Stimulated activated CD4-positive, alpha-beta T cell treated with anti-CD3 and anti-CD28 coated beads, Interleukin-2, amount 100 ng/mL, for 48 hours (primary cell): ENCODE measurements at regions not wholly inside any gene's neighbourhood (a gene's known extent, or its start where the extent isn't known, plus 50 kb on each side); places are given as distances from the start of the nearest gene placed in this dataset.
"Not testable (repeated sequence)": the region's sequence is repeated elsewhere in the genome, so short reads cannot be mapped to it uniquely, and the experiment has no call there.

Source experiments
- DNase-seq, 2 donors: peaks; one replicate each; pipeline ENCODE4 v3.0.0-alpha.2; 2020

GRCh38 chr5:62824936-62825335, 246.3 kb downstream of the LRRC70 start:
- no peak for DNase-seq

GRCh38 chr5:62817043-62817442, 238.4 kb downstream of the LRRC70 start:
- DNase-seq: not testable (repeated sequence)

- no peak for DNase-seq
Observed at GRCh38 chr5:62814991-62815390, 236.4 kb downstream of the LRRC70 start.

- DNase-seq: no peak
Observed at GRCh38 chr5:62812621-62813255, 234.1 kb downstream of the LRRC70 start.

- not testable (repeated sequence) for DNase-seq
Observed at GRCh38 chr5:62804819-62805218, 226.2 kb downstream of the LRRC70 start.

GRCh38 chr5:62795926-62796325, 217.3 kb downstream of the LRRC70 start:
- no peak for DNase-seq

GRCh38 chr5:62794456-62794855, 215.8 kb downstream of the LRRC70 start:
- DNase-seq: no peak

GRCh38 chr5:62791059-62791458, 212.4 kb downstream of the LRRC70 start:
- no peak for DNase-seq

GRCh38 chr5:62790348-62790747, 211.7 kb downstream of the LRRC70 start:
- no peak for DNase-seq

- DNase-seq: no peak
Observed at GRCh38 chr5:62786099-62786498, 207.5 kb downstream of the LRRC70 start.

- no peak for DNase-seq
Observed at GRCh38 chr5:62785588-62785987, 207.0 kb downstream of the LRRC70 start.

- no peak for DNase-seq
Observed at GRCh38 chr5:62783374-62784057, 204.9 kb downstream of the LRRC70 start.

GRCh38 chr5:62780888-62781287, 202.3 kb downstream of the LRRC70 start:
- no peak for DNase-seq

- DNase-seq: no peak
Observed at GRCh38 chr5:62780230-62780629, 201.6 kb downstream of the LRRC70 start.

- DNase-seq: no peak
Observed at GRCh38 chr5:62779010-62779422, 200.4 kb downstream of the LRRC70 start.

- DNase-seq: no peak
Observed at GRCh38 chr5:62778316-62779009, 199.8 kb downstream of the LRRC70 start.

GRCh38 chr5:62777081-62777480, 198.5 kb downstream of the LRRC70 start:
- DNase-seq: not testable (repeated sequence)

- not testable (repeated sequence) for DNase-seq
Observed at GRCh38 chr5:62776592-62776991, 198.0 kb downstream of the LRRC70 start.

- DNase-seq: no peak
Observed at GRCh38 chr5:62773460-62773859, 194.8 kb downstream of the LRRC70 start.

GRCh38 chr5:62771341-62771740, 192.7 kb downstream of the LRRC70 start:
- no peak for DNase-seq

- DNase-seq: no peak
Observed at GRCh38 chr5:62767650-62768049, 189.0 kb downstream of the LRRC70 start.

GRCh38 chr5:62767077-62767476, 188.5 kb downstream of the LRRC70 start:
- DNase-seq: no peak

GRCh38 chr5:62762503-62762902, 183.9 kb downstream of the LRRC70 start:
- no peak for DNase-seq

GRCh38 chr5:62757686-62758085, 179.1 kb downstream of the LRRC70 start:
- DNase-seq: not testable (repeated sequence)
